Panc1 (cell line): ENCODE measurements at regions not wholly inside any gene's neighbourhood (a gene's known extent, or its start where the extent isn't known, plus 50 kb on each side); places are given as distances from the start of the nearest gene placed in this dataset.

Source experiments
- ATAC-seq: fragments of 200-7000 bp; cut with Tn5 transposase; 2 replicates; pipeline ENCODE4 v1.9.1; 2020; ENCODE audit warnings: mild to moderate bottlenecking, moderate library complexity
- BruUV-seq: library from RNA; stranded (reverse); fragments of 400-500 nt; replicated peaks from 2 replicates; lab custom pipeline; 2021; lab: Mats Ljungman, UMichigan
- CTCF ChIA-PET: fragments of 300-600 bp; sonication (Branson Sonifier 250); formaldehyde crosslinking; loops from one replicate; lab custom pipeline; 2022; ENCODE audit warnings: antibody characterized with exemption; lab: Charles Lee
- POLR2A ChIA-PET: fragments of 300-600 bp; sonication (Branson Sonifier 250); formaldehyde crosslinking; loops from one replicate; lab custom pipeline; 2022; ENCODE audit warnings: antibody characterized with exemption; lab: Charles Lee
- DNase-seq: peaks from one replicate; pipeline ENCODE4 v3.0.0-alpha.2; 2010; ENCODE audit warnings: low read depth, low spot score
- H3K27ac ChIP-seq: 2 replicates; pipeline ENCODE4 v1.5.1; 2011; ENCODE audit warnings: mild to moderate bottlenecking, low read length, inconsistent platforms
- H3K27me3 ChIP-seq: fragments of 200-500 bp; sonication (Bioruptor generic); 2 replicates; pipeline ENCODE4 v1.6.0; 2014; ENCODE audit warnings: low read length, inconsistent platforms; ENCODE audit not compliant: control insufficient read depth, insufficient read depth
- H3K36me3 ChIP-seq: fragments of 200-500 bp; sonication (Bioruptor generic); 2 replicates; pipeline ENCODE4 v1.5.1; 2014; ENCODE audit warnings: inconsistent platforms, mild to moderate bottlenecking, low read length, moderate library complexity; ENCODE audit not compliant: control insufficient read depth, insufficient read depth
- H3K4me1 ChIP-seq: 2 replicates; pipeline ENCODE4 v1.5.1; 2011; ENCODE audit warnings: inconsistent platforms, mild to moderate bottlenecking, low read length, moderate library complexity; ENCODE audit not compliant: control insufficient read depth, insufficient read depth
- H3K4me3 ChIP-seq, 2 experiments: 2 replicates each; pipeline ENCODE4 v1.5.1; 2011 to 2012; ENCODE audit warnings: low read depth in 2 of 2, low read length in 2 of 2, mild to moderate bottlenecking in 2 of 2, inconsistent platforms in 1 of 2, moderate library complexity in 1 of 2
- H3K9me3 ChIP-seq: fragments of 200-500 bp; sonication (Bioruptor generic); 2 replicates; pipeline ENCODE4 v1.5.1; 2014; ENCODE audit warnings: low read depth, mild to moderate bottlenecking, inconsistent platforms, low read length, moderate library complexity; ENCODE audit not compliant: control insufficient read depth, insufficient read depth
- POLR2AphosphoS5 ChIP-seq: IDR thresholded peaks from 2 replicates; pipeline ENCODE4 v1.6.1; 2012; ENCODE audit warnings: mild to moderate bottlenecking, low read depth, low read length, moderate library complexity
- SIN3A ChIP-seq: IDR thresholded peaks from 2 replicates; pipeline ENCODE4 v1.6.1; 2012; ENCODE audit warnings: low read depth, mild to moderate bottlenecking, low read length, moderate library complexity, borderline replicate concordance; ENCODE audit not compliant: insufficient read depth
- TCF7L2 ChIP-seq: IDR thresholded peaks from 2 replicates; pipeline ENCODE4 v1.6.1; 2011; ENCODE audit warnings: mild to moderate bottlenecking, low read depth, low read length, inconsistent platforms
- in situ Hi-C: cut with HindIII; loops from 2 replicates; pipeline ENCODE4 v1.10.0; 2016; ENCODE audit warnings: low sequenced_read_pairs, low pct_unique_long_range_greater_than_20kb
- intact Hi-C: fragments of 100-400 bp; cut with micrococcal nuclease; formaldehyde crosslinking; loops from one replicate; pipeline ENCODE4 v1.10.0; 2022; ENCODE audit not compliant: unreplicated experiment
- TF ChIP-seq, protein P1 (sequence below): fragments of 450-650 bp; IDR thresholded peaks from 2 replicates; pipeline ENCODE4 v1.5.1; 2017; ENCODE audit warnings: mild to moderate bottlenecking
- TF ChIP-seq, protein P2 (sequence below), 2 experiments: IDR thresholded peaks; 2 replicates each; pipeline ENCODE4 v1.6.1; 2011 to 2012; ENCODE audit warnings: low read depth in 2 of 2, control low read depth in 1 of 2, low read length in 1 of 2, mild to moderate bottlenecking in 1 of 2, moderate library complexity in 1 of 2; ENCODE audit not compliant: insufficient read depth in 1 of 2

DNA sequence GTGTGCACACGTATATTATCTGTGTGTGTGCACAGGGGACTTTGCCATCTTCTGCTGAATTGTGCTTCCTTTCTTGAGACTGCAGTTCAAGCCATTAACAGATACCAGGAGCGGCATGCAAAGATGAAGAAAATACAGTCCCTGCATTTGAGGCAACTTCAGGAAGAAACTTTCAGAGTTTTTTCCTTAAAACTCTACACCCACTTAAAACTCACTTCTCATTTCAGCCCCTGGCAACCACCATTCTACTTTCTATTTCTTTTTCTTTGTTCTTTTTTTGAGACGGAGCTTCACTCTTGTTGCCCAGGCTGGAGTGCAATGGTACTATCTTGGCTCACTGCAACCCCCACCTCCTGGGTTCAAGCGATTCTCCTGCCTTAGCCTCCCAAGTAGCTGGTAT lies 448.9 kb upstream of the ZMIZ1 start:
- H3K36me3 ChIP-seq, result no peaks in the 10 kb centered on the region
- intact Hi-C loops (no loop called here), in situ Hi-C loops (no loop called here)
- POLR2A ChIA-PET, result no interaction called here
- H3K27me3 ChIP-seq, result peaks cover 14% of the 10 kb centered on the region
- CTCF ChIA-PET, result no interaction called here
- H3K4me1 ChIP-seq, result no peaks in the 10 kb centered on the region; the same call in 1 of the 2 replicates
- ATAC-seq (no peak), DNase-seq (no peak)
- H3K27ac ChIP-seq, result no peak overlapping the region
- H3K4me3 ChIP-seq, result no peak overlapping the region
- BruUV-seq, result no TSS peak
- H3K9me3 ChIP-seq, result no peaks in the 10 kb centered on the region
- TF ChIP-seq POLR2AphosphoS5 (no peak), TCF7L2 (no peak), SIN3A (no peak)
- TF ChIP-seq, protein P1, sequence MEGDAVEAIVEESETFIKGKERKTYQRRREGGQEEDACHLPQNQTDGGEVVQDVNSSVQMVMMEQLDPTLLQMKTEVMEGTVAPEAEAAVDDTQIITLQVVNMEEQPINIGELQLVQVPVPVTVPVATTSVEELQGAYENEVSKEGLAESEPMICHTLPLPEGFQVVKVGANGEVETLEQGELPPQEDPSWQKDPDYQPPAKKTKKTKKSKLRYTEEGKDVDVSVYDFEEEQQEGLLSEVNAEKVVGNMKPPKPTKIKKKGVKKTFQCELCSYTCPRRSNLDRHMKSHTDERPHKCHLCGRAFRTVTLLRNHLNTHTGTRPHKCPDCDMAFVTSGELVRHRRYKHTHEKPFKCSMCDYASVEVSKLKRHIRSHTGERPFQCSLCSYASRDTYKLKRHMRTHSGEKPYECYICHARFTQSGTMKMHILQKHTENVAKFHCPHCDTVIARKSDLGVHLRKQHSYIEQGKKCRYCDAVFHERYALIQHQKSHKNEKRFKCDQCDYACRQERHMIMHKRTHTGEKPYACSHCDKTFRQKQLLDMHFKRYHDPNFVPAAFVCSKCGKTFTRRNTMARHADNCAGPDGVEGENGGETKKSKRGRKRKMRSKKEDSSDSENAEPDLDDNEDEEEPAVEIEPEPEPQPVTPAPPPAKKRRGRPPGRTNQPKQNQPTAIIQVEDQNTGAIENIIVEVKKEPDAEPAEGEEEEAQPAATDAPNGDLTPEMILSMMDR, result no peak
- TF ChIP-seq, protein P2, sequence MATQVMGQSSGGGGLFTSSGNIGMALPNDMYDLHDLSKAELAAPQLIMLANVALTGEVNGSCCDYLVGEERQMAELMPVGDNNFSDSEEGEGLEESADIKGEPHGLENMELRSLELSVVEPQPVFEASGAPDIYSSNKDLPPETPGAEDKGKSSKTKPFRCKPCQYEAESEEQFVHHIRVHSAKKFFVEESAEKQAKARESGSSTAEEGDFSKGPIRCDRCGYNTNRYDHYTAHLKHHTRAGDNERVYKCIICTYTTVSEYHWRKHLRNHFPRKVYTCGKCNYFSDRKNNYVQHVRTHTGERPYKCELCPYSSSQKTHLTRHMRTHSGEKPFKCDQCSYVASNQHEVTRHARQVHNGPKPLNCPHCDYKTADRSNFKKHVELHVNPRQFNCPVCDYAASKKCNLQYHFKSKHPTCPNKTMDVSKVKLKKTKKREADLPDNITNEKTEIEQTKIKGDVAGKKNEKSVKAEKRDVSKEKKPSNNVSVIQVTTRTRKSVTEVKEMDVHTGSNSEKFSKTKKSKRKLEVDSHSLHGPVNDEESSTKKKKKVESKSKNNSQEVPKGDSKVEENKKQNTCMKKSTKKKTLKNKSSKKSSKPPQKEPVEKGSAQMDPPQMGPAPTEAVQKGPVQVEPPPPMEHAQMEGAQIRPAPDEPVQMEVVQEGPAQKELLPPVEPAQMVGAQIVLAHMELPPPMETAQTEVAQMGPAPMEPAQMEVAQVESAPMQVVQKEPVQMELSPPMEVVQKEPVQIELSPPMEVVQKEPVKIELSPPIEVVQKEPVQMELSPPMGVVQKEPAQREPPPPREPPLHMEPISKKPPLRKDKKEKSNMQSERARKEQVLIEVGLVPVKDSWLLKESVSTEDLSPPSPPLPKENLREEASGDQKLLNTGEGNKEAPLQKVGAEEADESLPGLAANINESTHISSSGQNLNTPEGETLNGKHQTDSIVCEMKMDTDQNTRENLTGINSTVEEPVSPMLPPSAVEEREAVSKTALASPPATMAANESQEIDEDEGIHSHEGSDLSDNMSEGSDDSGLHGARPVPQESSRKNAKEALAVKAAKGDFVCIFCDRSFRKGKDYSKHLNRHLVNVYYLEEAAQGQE (IDR thresholded peaks at IDR 0.05; ENCODE audit: insufficient read depth in 1 of 2, low read depth in 2 of 2, low read length in 1 of 2), result no peak

DNA sequence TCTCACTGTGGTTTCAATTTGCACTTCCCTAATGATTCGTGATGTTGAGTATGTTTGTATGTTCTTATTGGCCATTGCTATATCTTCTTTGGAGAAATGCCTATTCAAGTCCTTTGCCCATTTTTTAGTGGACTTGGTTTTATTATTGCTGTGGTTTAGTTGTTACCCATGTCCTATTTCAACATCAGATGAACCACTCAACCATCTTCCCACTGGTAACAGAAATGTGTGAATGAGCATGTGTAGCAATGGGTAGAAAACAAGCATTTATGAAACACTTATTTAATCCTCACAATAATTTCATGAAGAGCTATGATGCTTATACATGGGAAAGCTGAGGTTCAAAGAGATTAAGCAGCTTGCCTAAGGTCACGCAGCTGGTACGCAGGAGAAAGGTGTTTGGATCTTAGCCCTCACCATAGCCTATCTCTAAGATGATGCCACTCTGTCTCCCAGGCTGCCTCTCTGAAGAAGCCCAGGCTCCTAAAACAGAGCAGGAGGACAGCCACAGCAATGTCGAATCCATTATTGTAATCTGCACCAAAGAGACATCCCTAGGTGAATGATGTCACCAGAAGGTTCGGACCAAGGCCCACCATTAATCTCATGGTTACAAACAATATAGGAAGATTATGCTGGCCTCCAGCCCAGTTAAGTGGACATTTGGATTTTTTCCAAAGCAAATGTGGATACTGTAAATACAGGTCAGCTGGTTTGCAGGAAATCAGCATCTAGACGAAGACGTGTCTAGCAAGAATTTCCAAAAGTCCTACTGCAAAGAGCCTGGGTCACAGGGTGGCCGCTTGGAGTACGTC lies 447.6 kb upstream of the ZMIZ1 start:
- Histone ChIP-seq H3K27me3 (peaks cover 14% of the 10 kb centered on the region), H3K36me3 (no peaks in the 10 kb centered on the region), H3K4me3 (no peak overlapping the region), H3K4me1 (no peaks in the 10 kb centered on the region; the same call in 1 of the 2 replicates), H3K27ac (no peak overlapping the region), H3K9me3 (no peaks in the 10 kb centered on the region)
- no peak for ATAC-seq
- in situ Hi-C loops (no loop called here), intact Hi-C loops (no loop called here)
- ChIA-PET CTCF (no interaction called here), POLR2A (no interaction called here)
- no TSS peak for BruUV-seq
- TF ChIP-seq SIN3A, result no peak
- TF ChIP-seq, protein P2 (IDR thresholded peaks at IDR 0.05; ENCODE audit: insufficient read depth in 1 of 2, low read depth in 2 of 2, low read length in 1 of 2), result no peak
- TF ChIP-seq POLR2AphosphoS5, result no peak
- TF ChIP-seq TCF7L2, result no peak
- no peak for DNase-seq
